ENCODE measurements at regions not wholly inside any gene's neighbourhood (a gene's known extent, or its start where the extent isn't known, plus 50 kb on each side); places are given as distances from the start of the nearest gene placed in this dataset.
"Not testable (repeated sequence)": the region's sequence is repeated elsewhere in the genome, so short reads cannot be mapped to it uniquely, and the experiment has no call there.

DNA sequence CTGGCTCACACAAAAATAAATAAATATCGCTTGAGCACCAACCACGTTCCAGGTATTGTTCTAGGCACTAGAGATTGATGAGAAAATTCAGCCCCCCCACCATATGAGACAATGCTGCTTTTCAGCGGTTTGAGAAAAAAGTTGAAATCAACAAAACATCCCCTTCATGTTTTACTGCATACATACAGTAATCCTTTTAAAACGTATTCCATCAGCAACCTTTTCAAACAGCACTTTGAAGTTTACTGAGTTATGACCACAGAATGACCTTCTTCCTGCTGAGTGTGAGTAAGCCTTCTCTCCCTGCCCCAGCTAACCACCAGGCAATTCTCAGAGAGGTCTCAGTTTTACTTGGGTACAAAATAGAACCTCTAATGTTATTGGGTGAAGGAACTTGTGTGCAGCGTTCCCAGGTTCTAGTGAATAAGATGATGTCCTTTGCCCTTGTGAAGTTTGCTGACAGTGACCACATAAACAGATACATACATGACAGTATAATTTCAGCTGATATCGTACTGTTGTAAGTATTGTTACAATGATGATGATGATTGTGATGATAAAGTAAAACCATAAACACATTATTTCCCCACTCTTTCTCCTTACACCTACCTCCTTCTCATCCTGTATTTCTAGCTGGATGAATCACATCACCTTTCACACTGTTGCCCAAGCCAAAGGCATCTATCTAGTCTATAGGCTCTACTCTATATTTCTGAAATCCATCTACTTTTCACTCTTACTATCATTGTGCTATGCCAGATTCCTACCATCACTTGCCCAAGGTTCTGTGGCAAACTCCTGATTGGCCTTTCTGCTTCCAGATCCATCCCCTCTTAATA, 124.4 kb upstream of the KRR1 start:
- DNase-seq: no peak

DNA sequence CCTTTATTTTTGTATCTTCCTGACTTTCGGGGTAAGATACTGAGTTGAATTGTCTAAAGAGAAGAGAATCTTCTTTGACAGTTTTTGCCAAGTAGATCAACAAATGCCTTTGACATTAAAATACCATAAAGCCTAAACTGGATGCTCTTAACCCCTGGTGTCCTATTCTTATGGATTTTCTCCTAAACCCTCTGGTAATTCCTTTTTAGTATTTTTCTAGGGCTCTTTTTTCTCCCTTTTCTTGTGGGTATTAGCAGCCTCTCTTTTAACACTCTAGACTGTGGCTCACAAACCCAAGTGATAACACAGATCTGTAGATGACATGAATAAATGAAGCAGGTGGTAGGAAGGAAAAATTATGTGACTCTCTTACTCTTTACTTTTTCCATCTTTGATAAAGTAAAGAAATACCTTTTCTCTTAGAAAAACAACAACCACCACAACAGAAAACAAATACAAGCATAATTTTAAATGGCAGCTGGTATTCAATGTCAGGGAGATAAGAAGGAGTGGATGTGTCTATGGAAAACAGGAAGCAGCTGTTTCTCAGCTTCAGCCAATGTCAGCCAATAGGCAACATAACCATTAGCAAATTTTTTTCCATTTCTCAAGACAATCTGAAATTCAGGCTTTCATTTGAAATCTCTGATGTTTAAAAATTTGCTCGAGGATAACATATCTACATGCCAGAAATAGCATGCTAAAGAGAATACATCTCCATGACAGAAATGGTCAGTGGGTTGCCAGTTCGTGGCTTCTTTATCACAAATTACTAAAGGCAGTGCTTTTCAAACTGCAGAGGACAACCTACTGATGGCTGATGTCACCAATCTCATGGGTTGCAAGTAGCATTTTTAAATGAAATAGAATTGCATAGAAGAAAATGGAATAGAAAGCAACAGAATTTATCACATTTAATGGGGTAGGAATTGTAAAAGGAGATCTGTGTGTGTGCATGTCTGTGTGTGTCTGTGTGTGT, 123.1 kb upstream of the KRR1 start:
- no peak for DNase-seq

DNA sequence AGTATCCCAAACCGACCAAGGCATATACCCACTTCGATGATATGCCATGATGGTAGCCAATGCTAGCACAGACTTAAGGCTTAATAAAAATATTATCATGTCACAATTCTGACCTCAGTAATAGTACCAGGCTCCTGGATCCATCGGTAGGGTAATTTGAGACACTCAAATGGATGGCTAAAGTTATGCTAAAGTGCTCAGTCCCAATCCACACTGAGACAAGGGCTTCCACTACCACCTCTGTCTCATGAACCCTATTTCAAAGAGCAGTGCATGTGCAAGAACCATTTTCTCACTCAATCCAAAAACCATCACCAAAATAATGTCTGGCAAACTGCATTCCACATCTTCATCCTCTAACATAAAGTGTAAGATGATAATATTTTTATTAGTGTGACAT, 122.4 kb upstream of the KRR1 start:
- DNase-seq: no peak

DNA sequence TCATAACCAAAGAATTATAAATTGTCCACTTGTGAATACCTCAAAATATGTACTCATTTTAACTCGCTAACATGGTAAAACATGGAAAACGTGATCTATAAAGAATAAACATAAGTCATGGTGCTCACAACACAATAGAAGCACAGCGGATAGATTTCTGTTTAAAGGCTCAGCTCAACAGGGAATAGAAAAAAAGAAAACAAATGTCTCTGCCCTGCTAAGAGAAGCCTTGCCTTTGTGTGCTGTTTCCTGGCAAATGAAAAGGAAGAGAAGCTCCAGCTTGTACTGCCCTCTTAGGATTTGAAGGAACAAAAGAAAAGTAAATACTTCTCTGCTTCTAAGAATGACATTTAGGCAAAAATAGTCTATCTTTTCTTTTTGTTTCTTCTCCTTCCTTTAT, 121.0 kb upstream of the KRR1 start:
- no peak for DNase-seq

DNA sequence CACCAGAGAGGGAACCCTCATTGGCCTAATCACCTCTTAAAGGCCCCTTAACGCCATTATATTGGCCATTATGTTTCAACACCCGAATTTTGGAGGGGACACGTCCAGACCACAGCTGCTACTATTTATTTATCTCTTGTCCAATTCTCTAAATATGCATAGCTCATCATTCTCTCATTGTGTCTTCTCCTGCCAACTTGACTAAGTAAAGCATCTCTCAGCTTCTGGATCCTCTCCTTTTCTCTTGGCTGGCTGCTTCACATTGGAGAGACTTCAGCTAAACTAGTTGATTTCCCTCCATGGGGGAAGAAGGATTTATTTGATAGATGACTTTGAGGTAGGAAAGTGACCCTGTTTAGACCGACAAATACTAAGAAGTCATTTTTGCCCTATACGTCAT, 120.4 kb upstream of the KRR1 start:
- peak in 1 of 2 experiments; percentile 63 for DNase-seq

DNA sequence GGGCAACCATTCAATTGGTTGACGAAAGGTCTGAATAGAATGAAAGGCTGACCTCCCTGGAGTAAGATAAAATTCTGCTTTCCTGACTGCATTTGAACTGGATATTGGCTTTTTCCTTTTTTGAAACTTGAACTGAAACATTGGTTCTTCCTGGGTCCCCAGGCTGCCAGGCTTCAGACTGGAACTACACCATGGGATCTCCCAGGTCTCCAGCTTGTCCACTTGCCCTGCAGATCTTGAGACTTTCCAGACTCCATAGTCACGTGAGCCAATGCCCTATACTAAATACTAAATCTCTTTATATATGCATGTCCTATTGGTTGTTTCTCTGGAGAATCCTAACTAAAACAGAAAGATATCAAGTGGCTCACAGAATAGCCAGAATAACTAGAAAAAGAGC, 118.7 kb upstream of the KRR1 start:
- DNase-seq: no peak

DNA sequence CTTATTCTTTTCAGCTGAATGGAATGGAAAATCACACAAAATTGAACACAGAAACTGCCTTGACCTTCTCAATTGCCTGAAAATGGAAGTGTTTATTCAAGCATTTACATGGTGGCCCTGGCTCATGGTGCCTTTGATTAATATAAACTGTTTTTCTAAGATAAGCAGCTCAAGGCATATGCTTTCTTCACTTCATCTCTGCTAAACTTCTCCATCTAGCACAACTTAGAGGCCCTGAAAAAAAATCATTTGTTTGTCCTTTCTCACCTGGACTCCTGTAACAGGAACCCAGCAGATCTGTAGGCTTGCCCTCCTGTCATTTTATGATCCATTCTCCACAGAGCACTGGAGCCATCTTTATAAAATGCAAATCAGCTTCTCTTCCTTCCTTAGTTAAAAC, 117.5 kb upstream of the KRR1 start:
- DNase-seq: no peak

DNA sequence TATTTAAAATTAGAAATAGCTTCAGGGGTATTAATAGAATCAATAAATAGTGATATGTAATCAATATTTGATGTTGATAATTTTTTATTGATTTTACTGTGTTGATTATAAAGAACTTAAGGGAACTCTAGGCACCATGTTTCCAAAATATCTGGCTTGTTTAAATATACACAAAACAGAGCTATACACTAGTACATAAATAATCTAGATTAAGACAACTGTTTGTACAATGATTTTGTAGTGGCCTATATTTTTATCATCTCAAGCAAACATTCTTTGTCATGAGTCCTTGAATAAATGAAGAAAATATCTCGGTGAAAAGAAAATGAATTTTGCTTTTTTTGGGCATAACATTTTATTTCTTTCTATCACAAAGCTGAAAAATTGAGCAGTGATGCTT, 117.1 kb upstream of the KRR1 start:
- DNase-seq: no peak

DNA sequence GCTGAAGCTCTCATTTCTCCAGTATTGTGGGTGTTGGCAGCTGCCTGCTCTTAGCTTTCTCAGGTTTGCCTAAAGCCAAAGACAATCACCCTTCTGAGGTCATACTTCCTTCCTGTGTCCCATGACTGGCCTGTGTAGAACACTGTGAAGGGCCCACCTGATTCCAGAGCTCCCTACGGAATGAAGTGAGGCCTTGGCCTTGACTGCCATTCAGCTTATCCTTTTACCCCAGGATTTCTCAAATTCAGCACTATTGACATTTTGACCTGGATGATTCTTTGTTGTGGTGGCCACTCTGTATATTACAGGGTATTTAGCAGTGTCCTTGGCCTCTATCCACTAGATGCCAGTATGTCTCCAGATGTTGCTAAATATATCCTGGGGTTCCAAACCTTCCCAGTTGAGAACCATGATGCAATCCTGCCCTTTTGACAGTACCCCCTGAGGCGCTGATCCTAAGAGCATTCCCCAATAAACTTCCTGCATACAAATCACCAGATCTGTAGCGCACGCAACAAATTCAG, 112.3 kb upstream of the KRR1 start:
- DNase-seq: no peak

DNA sequence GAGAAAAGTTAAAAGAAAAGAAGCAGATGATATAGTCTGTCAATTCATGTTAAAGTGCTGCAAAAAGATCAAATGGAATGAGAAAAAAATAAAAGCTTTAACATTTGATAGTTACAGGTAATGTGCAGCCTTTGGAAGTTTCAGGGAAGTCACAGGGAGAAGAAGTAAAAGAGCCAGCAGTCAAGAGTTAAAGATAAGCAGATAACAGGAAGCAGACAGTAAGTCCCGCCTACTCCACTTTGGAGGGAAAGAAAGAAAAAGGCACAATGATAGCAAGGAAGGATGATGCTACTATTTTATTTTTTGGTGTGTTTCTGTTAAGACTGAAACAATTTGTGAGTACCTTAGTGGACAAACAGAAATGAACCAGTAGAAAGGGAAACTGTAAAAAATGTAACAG, 111.1 kb upstream of the KRR1 start:
- no peak for DNase-seq

DNA sequence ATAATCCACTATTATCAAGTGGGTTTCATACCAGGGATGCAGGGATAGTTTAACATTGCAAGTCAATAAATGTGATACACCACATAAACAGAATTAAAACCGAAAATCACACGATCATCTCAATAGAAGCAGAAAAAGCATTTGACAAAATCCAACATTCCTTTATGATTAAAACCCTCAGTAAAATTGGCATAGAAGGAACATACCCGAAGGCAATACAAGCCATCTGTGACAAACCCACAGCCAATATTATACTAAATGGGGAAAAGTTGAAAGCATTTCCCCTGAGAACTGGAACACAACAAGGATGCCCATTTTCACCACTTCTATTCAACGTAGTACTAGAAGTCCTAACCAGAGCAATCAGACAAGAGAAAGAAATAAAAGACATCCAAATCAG, 103.0 kb upstream of the KRR1 start:
- not testable (repeated sequence) for DNase-seq

DNA sequence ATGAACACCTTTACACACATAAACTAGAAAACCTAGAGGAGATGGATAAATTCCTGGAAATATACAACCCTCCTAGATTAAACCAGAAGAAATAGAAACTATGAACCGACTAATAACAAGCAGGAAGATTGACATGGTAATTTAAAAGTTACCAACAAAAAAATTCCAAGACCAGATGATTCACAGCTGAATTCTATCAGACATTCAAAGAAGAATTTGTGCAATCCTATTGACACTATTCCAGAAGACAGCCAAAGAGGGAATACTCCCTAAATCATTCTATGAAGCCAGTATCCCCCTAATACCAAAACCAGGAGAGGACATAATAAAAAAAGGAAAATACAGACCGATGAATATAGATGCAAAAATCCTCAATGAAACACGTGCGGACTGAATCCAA, 102.6 kb upstream of the KRR1 start:
- no peak for DNase-seq

DNA sequence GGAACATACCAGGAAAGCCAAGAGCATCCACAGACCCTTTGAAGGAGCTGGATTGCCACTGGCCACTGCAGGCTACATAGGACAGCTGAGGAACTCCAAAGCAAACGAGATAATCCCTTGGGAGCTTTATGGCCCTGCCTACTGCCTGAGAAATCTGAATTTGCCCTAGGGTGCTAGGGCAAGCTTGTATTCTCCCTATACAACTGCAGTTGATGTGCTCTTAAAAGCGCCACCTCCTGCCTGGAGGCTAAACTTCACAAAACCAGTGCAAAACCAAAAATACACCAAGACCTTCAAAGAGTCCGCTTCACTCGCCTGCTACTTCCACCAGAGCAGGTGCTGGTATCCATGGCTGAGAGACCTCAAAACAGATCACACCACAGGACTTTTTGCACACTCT, 99.6 kb upstream of the KRR1 start:
- no peak for DNase-seq

DNA sequence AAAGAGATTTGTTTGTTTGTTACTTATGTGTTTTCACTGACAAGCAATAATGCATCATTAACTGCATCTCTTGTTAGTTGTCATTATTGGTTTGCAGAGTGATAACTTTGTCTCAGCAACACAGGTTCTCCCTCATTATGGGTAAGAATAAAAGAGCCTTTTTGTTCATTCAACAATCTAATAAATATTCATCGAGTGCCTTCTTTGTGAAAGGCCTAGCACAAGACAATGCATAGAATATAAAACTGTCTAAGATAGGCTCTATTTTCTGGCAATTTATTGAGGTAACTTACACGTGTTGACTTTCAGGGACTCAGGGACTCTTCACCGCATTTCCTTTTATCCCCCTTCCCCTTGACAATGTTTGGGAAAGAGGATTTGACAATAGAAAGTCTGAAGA, 95.5 kb upstream of the KRR1 start:
- DNase-seq: no peak

DNA sequence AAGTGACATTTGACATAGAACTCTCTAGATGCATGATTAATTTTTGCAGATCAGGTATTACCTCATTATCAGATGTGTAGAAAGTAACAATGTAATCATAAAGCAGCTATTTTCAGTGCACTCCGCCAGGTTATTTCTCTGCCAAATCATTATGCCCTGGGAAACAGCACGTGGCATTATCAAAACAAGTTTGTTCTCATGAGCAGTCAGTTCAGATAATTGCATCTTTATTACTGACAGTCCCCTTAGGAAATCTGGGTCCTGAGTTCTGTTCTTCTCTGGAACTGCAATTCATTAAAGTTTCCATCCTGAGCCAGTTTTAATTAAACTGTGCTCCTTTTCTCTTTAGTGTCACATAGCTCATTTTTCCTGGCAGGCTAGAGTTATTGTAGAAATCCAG, 94.7 kb upstream of the KRR1 start:
- DNase-seq: no peak

DNA sequence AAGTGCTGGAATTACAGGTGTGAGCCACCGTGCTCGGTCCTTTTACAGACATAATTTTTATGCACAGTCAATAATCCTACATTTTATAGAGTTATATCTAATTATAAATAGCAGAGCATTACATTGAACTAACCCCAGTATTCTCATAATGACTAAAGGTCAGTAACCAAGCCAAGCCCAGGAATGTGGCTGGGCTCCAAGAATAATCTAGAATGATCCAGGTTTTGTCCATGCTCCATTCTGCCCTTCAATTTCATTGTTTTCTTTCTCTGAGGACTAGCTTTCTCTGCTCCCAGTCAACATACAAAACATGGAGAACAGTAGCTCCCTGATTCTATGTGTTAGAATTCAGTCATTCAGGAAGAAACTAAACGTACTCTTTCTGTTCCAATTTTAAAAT, 92.1 kb upstream of the KRR1 start:
- DNase-seq: no peak

DNA sequence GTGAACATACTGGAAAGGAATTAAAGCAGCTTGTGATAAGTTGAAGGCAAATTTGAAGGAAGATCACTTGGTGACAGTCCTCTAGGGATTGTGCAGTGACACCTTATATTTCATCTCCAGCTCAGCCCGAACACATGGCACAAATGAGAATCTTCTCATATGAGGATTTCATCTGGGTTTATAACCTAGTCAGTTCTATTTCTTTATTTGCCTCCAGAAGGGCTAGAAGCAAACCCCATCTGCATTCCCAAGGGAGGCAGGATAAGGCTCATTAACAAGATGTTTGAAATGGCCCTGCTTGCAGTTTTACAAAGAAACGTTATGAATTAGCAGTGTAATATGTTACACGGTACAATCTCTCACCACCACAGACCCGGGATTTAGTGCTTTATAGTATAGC, 90.7 kb upstream of the KRR1 start:
- DNase-seq: peak; percentile 96 to 98

DNA sequence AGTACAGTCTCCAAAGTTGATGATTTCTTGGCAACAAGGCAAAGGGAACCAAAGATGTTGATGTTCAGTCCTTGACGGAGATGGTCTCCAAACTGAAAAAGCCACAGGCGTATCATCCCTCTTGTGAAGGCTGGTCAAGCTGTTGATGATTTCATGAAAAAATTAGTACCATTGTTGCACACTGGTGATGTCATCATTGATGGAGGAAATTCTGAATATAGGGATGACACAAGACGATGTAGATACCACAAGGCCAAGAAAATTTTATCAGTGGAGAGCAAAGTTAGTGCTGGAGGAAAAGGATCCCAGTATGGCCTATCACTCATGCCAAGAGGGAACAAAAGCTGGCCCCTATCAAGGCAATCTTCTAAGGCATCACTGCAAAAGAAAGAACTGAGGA, 88.7 kb upstream of the KRR1 start:
- DNase-seq: no peak

DNA sequence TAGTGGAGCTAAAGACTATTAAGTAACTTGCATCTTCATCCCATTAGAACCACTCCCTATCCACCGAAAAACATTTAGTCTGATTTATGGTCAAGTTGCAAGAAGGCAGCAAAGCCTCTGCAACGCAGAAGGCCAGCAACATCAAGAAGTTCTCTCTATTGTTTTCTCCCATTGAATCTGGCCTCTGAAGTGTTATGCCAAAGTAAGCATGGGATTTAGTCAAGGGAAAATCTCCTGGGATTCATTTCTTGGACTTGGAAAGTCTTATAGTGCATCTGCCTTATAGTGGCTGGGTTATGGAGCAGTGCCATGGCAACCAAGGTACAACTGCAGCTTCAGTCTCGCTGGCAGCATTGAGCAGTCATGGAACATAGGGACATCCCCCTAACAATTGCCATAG, 87.7 kb upstream of the KRR1 start:
- peak; percentile 32 to 83 for DNase-seq

DNA sequence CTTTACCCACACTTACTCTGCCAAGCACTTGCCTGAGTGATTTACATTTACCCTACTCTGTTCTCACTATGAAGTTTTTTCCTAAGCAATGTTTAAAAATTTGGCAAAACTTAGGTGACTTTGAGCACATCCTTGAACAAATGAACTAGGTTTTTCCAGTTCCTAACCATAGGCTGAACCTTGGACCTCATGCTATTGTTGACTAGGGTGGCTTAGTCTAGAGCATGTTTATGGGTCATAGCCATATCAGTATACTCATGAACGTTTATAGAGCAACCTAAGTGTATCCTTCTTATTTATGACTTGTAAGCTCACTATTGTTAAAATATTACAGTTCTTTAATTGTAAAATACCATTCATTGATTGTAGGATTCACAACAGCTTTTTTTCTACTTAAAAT, 85.0 kb upstream of the KRR1 start:
- DNase-seq: no peak

DNA sequence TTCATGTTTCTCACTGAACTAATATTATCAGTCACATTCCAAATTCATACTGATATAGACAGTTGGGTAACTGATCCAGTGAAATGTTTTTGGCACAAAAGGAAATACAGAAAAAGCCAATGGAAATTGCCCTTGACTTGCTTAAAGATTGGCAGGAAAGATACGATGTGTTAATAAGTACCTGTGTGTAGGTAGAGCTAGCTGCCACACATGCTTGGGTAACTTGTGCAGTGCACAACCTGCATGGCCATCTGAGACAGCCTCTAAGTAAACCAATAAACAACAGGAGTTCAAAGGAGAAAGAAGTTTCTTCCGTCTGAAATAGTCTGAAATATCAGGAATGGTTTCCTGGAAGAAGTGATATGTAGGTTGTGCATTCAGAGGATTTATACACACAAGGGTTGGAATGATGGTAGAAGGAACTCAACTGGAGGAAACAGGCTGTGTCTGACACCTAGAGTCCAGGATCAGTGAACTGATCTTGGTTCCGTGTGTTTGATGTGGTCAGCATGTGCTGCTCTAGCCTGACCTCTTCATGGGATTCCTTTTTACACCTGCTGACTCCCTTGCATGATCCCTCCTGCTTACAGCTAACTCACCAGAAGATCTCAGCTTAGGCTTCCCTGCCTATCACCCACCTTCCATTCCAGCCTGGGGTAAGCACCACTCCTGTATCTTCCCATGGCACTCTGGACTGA, 81.4 kb upstream of the KRR1 start:
- DNase-seq: peak in 1 of 2 experiments; percentile 31

DNA sequence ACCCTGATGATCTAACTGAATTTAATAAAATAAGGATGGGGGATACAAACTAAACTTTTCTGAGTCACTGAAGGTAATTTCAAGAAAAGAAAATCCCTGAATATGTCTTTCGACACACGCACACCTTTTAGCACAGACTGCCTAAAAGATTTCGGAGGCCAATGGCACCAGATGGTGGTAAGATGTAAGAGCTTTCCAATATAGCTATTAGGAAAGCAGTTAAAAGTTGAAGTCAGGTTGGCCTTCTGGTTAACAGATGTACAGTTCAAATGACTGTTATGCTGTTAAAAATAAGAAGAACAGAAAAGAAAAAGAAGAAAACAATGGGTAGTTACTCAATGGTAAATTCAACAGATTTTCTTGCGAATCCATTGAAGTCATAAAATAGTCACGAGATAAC, 80.7 kb upstream of the KRR1 start:
- DNase-seq: peak; percentile 76 to 89

DNA sequence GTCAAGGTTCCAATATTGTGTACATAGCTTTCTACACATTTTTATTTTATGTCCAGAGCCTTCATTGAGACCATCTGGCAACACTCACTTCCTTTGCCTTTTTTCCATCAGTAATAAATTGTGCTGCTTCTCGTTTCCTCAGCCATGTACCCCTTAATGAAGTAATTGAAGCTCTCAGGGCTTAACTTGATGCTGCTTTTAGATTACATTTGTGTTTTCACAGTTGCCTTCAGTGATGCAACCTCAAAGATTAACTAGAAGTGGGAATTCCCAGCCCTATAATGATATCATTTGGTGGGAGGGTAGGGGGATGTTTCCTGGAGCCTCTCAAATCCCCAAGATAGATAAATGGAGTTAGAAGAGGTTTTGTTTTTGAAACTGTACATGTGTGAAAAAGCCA, 80.2 kb upstream of the KRR1 start:
- DNase-seq: peak; percentile 87 to 95

All from NCI-H524 (cell line).